ENCODE measurements at regions not wholly inside any gene's neighbourhood (a gene's known extent, or its start where the extent isn't known, plus 50 kb on each side); places are given as distances from the start of the nearest gene placed in this dataset.

DNA sequence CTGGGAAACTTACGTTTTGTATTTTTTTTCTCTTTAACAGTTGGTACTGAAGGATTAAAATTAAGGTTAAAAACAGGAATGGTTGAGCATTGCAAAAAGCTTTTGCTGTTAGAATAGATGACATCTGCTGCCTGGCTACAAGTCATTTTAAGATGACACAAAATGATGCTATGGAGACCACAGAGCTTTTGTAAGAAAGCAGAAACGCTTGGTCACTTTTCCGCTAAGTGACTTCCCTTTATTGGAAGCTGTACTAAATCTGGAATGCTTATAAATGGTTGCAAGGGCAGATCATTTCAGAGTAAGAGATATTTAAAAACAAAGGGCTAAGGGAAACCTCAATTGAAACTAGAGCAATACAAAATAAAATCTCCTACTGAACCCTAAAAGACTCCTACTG is 544.0 kb downstream of the STK39 start:
- H3K4me1 Mint-ChIP-seq: no peaks in the 10 kb centered on the region
- no peaks in the 10 kb centered on the region for H3K9me3 Mint-ChIP-seq
- no peak for DNase-seq
- no peaks in the 10 kb centered on the region for H3K36me3 Mint-ChIP-seq (ENCODE audit: low read depth)
- ChIA-PET POLR2A (no interaction called here), CTCF (no interaction called here)
- no peak overlapping the region for H3K27ac Mint-ChIP-seq
- no peak overlapping the region for H3K4me3 Mint-ChIP-seq
- no peaks in the 10 kb centered on the region for H3K27me3 Mint-ChIP-seq

DNA sequence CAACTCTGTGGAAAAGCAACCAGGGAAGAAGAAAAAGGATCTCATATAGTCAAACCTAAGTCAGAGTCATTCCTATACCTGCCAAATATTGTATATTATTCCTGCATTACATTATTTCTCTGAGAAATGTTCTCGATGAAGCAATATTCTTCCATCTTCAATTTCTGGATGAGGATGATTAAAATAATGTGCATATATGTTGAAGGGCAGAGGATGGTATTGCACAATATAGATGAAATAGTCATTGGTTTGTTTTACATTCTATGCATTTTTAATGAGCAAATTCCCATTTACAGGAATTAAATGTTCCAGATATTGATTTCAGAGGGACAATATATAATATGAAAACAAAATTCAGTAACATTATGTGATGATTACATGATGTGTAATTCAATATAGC is 545.2 kb downstream of the STK39 start:
- H3K4me3 Mint-ChIP-seq: no peak overlapping the region
- POLR2A ChIA-PET: no interaction called here
- no peaks in the 10 kb centered on the region for H3K9me3 Mint-ChIP-seq
- no peak overlapping the region for H3K27ac Mint-ChIP-seq
- no peaks in the 10 kb centered on the region for H3K27me3 Mint-ChIP-seq
- H3K36me3 Mint-ChIP-seq (ENCODE audit: low read depth): no peaks in the 10 kb centered on the region
- no peaks in the 10 kb centered on the region for H3K4me1 Mint-ChIP-seq
- CTCF ChIA-PET: no interaction called here
- no peak for DNase-seq

DNA sequence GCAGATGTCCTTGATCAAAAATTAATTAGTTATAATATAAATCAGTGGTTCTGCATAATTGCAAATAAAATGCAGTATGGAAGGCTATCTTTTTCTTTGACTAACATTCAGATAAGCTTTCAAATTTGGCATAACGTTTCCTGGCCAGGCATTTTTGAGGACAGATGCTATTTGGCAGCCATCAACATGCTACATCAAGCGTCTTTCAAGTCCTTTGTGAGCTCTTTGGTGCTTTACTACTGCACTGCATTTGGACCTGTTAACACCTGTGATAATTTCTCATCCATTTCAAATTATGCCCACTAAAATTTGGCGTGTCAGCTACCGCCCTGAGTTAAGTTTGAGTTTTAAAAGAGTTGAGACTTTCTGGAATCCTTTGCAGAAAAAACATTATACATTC is 545.7 kb downstream of the STK39 start:
- Mint-ChIP-seq H3K27ac (no peak overlapping the region), H3K4me1 (no peaks in the 10 kb centered on the region), H3K4me3 (no peak overlapping the region), H3K9me3 (no peaks in the 10 kb centered on the region), H3K27me3 (no peaks in the 10 kb centered on the region), H3K36me3 (ENCODE audit: low read depth) (no peaks in the 10 kb centered on the region)
- POLR2A ChIA-PET: no interaction called here
- no peak for DNase-seq
- CTCF ChIA-PET: no interaction called here

GRCh38 chr2:167697948-167698347 is 549.4 kb downstream of the STK39 start:
- no peak overlapping the region for H3K27ac Mint-ChIP-seq
- CTCF ChIA-PET: no interaction called here
- no peaks in the 10 kb centered on the region for H3K9me3 Mint-ChIP-seq
- H3K4me1 Mint-ChIP-seq: no peaks in the 10 kb centered on the region
- POLR2A ChIA-PET: no interaction called here
- H3K4me3 Mint-ChIP-seq: no peak overlapping the region
- DNase-seq: no peak
- no peaks in the 10 kb centered on the region for H3K36me3 Mint-ChIP-seq (ENCODE audit: low read depth)
- peaks cover 2% of the 10 kb centered on the region for H3K27me3 Mint-ChIP-seq

- ChIA-PET CTCF (no interaction called here), POLR2A (no interaction called here)
- Mint-ChIP-seq H3K9me3 (no peaks in the 10 kb centered on the region), H3K4me1 (no peaks in the 10 kb centered on the region), H3K36me3 (ENCODE audit: low read depth) (no peaks in the 10 kb centered on the region), H3K4me3 (no peak overlapping the region), H3K27ac (no peak overlapping the region), H3K27me3 (peaks cover 2% of the 10 kb centered on the region)
- DNase-seq: no peak
Observed at GRCh38 chr2:167697194-167697593, 550.2 kb downstream of the STK39 start.

DNA sequence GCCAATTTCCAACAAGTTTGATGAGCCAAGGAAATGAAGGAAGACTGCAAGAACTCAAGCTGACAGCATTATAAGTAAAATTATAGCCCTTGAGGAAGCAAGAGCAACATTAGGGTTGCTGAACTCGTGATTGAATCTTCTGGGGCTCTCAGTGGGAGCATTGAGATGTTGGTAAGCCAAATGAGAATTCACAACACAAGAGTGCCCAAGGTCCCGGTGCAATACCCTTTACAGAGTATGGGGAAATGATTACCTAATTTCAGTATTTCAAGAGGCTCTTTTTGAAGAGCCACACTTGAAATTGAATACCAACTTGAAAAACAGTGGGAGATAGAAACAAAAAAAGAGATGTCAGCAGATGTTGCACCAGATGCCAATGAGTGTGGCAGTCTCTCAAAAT is 554.5 kb downstream of the STK39 start:
- H3K4me1 Mint-ChIP-seq: no peaks in the 10 kb centered on the region
- DNase-seq: no peak
- no peak overlapping the region for H3K4me3 Mint-ChIP-seq
- CTCF ChIA-PET: no interaction called here
- H3K27me3 Mint-ChIP-seq: peaks cover 2% of the 10 kb centered on the region
- H3K27ac Mint-ChIP-seq: no peak overlapping the region
- POLR2A ChIA-PET: no interaction called here
- H3K9me3 Mint-ChIP-seq: no peaks in the 10 kb centered on the region
- H3K36me3 Mint-ChIP-seq (ENCODE audit: low read depth): no peaks in the 10 kb centered on the region

DNA sequence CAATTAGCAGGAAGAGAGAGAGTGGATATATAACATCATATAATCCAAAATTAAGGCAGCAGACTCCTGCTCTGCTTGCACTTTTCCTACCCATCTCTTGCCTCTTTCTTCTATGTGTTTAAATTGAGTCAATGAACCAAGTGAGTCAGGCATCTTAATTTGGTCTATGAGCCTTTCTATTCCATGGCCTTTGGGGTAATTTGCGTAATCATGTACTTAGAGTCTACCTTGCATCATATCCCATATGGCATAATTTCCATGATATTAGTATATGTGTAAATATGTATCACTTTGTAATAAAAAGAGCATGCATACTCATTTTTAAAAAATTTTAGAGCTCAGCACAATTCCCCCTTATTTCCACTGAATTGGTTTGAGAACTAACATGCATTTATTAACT is 555.2 kb downstream of the STK39 start:
- no peak for DNase-seq
- ChIA-PET POLR2A (no interaction called here), CTCF (no interaction called here)

DNA sequence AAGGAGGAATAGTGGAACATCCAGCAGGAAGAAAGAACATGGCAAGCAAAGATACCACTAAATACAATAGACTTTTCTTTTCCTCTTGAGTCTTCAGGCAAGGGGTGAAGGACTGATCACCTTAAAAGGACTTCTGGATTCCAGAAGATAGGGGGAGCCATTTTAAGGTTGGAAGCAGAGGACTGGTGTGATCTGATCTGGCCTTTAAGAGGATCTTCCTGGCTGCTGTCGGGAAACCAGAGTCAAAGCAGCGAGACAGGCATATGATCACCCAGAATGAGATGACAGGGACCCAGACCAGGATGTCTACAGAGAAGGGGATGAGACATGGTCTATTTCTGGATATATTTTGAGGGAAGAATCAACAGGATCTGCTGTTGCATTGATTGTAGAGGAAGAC is 558.0 kb downstream of the STK39 start:
- POLR2A ChIA-PET: no interaction called here
- CTCF ChIA-PET: no interaction called here
- no peaks in the 10 kb centered on the region for H3K27me3 Mint-ChIP-seq
- H3K4me1 Mint-ChIP-seq: no peaks in the 10 kb centered on the region
- no peak overlapping the region for H3K4me3 Mint-ChIP-seq
- H3K9me3 Mint-ChIP-seq: no peaks in the 10 kb centered on the region
- DNase-seq: no peak
- no peak overlapping the region for H3K27ac Mint-ChIP-seq
- no peaks in the 10 kb centered on the region for H3K36me3 Mint-ChIP-seq (ENCODE audit: low read depth)

More for the DNA sequence above, 555.2 kb downstream of the STK39 start:
- Mint-ChIP-seq H3K4me1 (no peaks in the 10 kb centered on the region), H3K27ac (no peak overlapping the region), H3K4me3 (no peak overlapping the region), H3K36me3 (ENCODE audit: low read depth) (no peaks in the 10 kb centered on the region), H3K9me3 (no peaks in the 10 kb centered on the region), H3K27me3 (peaks cover 2% of the 10 kb centered on the region)

- H3K4me1 Mint-ChIP-seq: no peaks in the 10 kb centered on the region
- no peak for DNase-seq
- no peak overlapping the region for H3K27ac Mint-ChIP-seq
- POLR2A ChIA-PET: no interaction called here
- H3K27me3 Mint-ChIP-seq: no peaks in the 10 kb centered on the region
- H3K9me3 Mint-ChIP-seq: no peaks in the 10 kb centered on the region
- H3K36me3 Mint-ChIP-seq (ENCODE audit: low read depth): no peaks in the 10 kb centered on the region
- CTCF ChIA-PET: no interaction called here
- H3K4me3 Mint-ChIP-seq: no peak overlapping the region
Observed at GRCh38 chr2:167686691-167687090, 560.7 kb downstream of the STK39 start.

- Mint-ChIP-seq H3K4me1 (no peaks in the 10 kb centered on the region), H3K4me3 (no peak overlapping the region), H3K9me3 (no peaks in the 10 kb centered on the region), H3K36me3 (ENCODE audit: low read depth) (no peaks in the 10 kb centered on the region), H3K27ac (no peak overlapping the region), H3K27me3 (no peaks in the 10 kb centered on the region)
- no peak for DNase-seq
- CTCF ChIA-PET: no interaction called here
- POLR2A ChIA-PET: no interaction called here
Observed at GRCh38 chr2:167681234-167682015, 566.0 kb downstream of the STK39 start.

DNA sequence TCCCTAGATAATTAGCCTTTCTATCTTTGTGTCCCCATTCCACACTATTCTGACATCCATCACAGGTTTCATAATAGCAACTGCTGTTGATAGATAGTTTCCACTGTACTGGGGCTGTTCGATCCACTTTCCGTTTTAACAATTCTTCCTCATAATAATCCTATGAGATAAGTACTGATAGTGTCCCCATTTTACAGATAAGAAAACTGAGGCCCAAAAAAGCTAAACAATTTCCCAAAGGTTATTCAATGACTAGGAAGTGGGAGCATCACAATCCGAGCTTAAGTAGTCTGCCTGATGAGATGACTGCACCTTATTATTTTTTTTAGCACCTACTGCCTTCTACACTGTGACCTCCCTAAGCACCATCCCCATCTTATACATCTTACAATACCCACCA is 569.2 kb downstream of the STK39 start:
- ChIA-PET POLR2A (no interaction called here), CTCF (no interaction called here)
- H3K4me1 Mint-ChIP-seq: no peaks in the 10 kb centered on the region
- no peaks in the 10 kb centered on the region for H3K36me3 Mint-ChIP-seq (ENCODE audit: low read depth)
- H3K27me3 Mint-ChIP-seq: no peaks in the 10 kb centered on the region
- no peak overlapping the region for H3K27ac Mint-ChIP-seq
- no peak for DNase-seq
- no peaks in the 10 kb centered on the region for H3K9me3 Mint-ChIP-seq
- no peak overlapping the region for H3K4me3 Mint-ChIP-seq

GRCh38 chr2:167675906-167676305 is 571.5 kb downstream of the STK39 start:
- H3K4me3 Mint-ChIP-seq: no peak overlapping the region
- DNase-seq: no peak
- peaks cover 2% of the 10 kb centered on the region for H3K9me3 Mint-ChIP-seq
- ChIA-PET CTCF (no interaction called here), POLR2A (no interaction called here)
- no peaks in the 10 kb centered on the region for H3K4me1 Mint-ChIP-seq
- H3K27ac Mint-ChIP-seq: no peak overlapping the region
- H3K27me3 Mint-ChIP-seq: no peaks in the 10 kb centered on the region
- H3K36me3 Mint-ChIP-seq (ENCODE audit: low read depth): no peaks in the 10 kb centered on the region

DNA sequence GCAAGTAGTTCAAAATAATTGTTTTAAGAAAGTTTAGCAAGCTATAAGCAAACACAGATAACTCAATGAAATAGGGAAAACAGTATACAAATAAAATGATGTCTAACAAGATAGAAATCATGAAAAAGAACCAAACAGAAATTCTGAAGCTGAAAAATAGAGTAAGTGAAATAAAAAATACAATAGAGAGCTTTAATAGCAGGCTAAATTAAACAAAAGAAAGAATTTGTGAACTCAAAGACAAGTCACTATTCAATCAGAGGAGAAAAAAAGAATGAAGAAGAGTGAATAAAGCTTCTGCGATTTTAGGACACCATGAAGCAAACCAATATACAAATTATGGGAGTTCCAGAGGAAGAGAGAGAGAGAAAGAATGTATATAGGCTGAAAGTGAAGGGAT is 576.8 kb downstream of the STK39 start:
- no peaks in the 10 kb centered on the region for H3K27me3 Mint-ChIP-seq
- POLR2A ChIA-PET: no interaction called here
- CTCF ChIA-PET: no interaction called here
- DNase-seq: no peak
- no peaks in the 10 kb centered on the region for H3K36me3 Mint-ChIP-seq (ENCODE audit: low read depth)
- H3K4me3 Mint-ChIP-seq: no peak overlapping the region
- no peaks in the 10 kb centered on the region for H3K4me1 Mint-ChIP-seq
- H3K9me3 Mint-ChIP-seq: peaks cover 7% of the 10 kb centered on the region
- no peak overlapping the region for H3K27ac Mint-ChIP-seq

DNA sequence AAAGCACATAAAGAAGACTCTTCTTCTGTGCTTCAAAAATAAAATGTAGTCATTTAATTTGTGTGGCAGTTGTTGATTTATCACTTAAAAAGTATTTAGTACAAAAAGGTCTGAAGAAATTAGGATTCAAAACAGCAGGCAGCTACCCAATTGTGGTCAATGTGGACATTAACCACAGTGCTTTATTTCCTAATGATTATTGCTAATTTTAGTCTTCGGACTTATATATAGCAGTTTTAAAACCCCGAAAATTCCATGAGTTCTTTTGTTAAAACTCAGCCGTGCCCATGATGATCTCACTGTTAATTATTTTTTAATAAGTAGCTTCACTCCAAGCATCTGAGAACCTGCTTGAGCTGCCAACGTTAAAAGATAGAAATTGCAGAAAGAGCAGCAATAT is 594.3 kb downstream of the STK39 start:
- Mint-ChIP-seq H3K9me3 (no peaks in the 10 kb centered on the region), H3K4me1 (no peaks in the 10 kb centered on the region), H3K4me3 (no peak overlapping the region), H3K36me3 (ENCODE audit: low read depth) (no peaks in the 10 kb centered on the region), H3K27me3 (no peaks in the 10 kb centered on the region), H3K27ac (no peak overlapping the region)
- ChIA-PET CTCF (no interaction called here), POLR2A (no interaction called here)
- no peak for DNase-seq

GRCh38 chr2:167652401-167652800 is 595.0 kb downstream of the STK39 start:
- Mint-ChIP-seq H3K36me3 (ENCODE audit: low read depth) (no peaks in the 10 kb centered on the region), H3K4me1 (no peaks in the 10 kb centered on the region), H3K27ac (no peak overlapping the region), H3K27me3 (no peaks in the 10 kb centered on the region), H3K4me3 (no peak overlapping the region), H3K9me3 (no peaks in the 10 kb centered on the region)
- CTCF ChIA-PET: no interaction called here
- no peak for DNase-seq
- POLR2A ChIA-PET: no interaction called here
